Ectodermal cell (in vitro differentiated cells): ENCODE measurements at regions not wholly inside any gene's neighbourhood (a gene's known extent, or its start where the extent isn't known, plus 50 kb on each side); places are given as distances from the start of the nearest gene placed in this dataset.
"Not testable (repeated sequence)": the region's sequence is repeated elsewhere in the genome, so short reads cannot be mapped to it uniquely, and the experiment has no call there.

Experiments
- H3K27ac ChIP-seq: 2 replicates; pipeline ENCODE4 v1.7.0; 2013; ENCODE audit warnings: mild to moderate bottlenecking, low read depth, low read length; ENCODE audit not compliant: insufficient read depth, poor library complexity, severe bottlenecking
- H3K27me3 ChIP-seq: 2 replicates; pipeline ENCODE4 v1.7.0; 2013; ENCODE audit warnings: mild to moderate bottlenecking, low read length; ENCODE audit not compliant: insufficient read depth, control insufficient read depth, poor library complexity, severe bottlenecking
- H3K36me3 ChIP-seq: one replicate; pipeline ENCODE4 v1.7.0; 2013; ENCODE audit warnings: low read length; ENCODE audit not compliant: control insufficient read depth, insufficient read depth
- H3K4me1 ChIP-seq: one replicate; pipeline ENCODE4 v1.7.0; 2013; ENCODE audit warnings: low read length; ENCODE audit not compliant: control insufficient read depth, insufficient read depth
- H3K4me3 ChIP-seq: 2 replicates; pipeline ENCODE4 v1.7.0; 2013; ENCODE audit warnings: low read depth, low read length, control low read depth; ENCODE audit not compliant: insufficient read depth
- H3K9me3 ChIP-seq: 2 replicates; pipeline ENCODE4 v1.7.0; 2013; ENCODE audit warnings: mild to moderate bottlenecking, low read length, moderate library complexity; ENCODE audit not compliant: control insufficient read depth
- WGBS, 2 experiments: methylation state at CpG; one replicate each; pipeline ENCODE4 v1.1.7; 2013; ENCODE audit warnings: missing lambda C conversion rate in 2 of 2; 5-methylcytosine and 5-hydroxymethylcytosine counted together

DNA sequence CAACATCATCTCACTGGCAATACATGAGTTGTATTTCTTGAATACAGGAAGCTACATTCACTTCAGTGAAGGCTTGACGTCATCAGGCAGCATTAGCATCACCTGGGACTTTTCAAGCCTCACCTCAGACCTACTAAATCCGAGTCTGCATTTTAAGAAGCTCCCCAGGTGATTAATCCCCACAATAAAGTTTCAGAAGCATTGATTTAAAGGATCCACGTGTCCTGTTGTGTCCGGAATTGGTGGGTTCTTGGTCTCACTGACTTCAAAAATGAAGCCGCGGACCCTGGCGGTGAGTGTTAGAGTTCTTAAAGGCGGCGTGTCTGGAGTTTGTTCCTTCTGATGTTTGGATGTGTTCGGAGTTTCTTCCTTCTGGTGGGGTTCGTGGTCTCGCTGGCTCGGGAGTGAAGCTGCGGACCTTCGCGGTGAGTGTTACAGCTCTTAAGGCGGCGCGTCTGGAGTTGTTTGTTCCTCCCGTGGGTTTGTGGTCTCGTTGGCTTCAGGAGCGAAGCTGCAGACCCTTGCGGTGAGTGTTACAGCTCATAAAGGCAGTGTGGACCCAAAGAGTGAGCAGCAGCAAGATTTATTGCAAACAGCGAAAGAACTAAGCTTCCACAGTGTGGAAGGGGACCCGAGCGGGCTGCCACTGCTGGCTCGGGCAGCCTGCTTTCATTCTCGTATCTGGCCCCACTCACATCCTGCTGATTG lies 121.3 kb upstream of the ANKH start:
- H3K4me1 ChIP-seq, H3K9me3 ChIP-seq, H3K27ac ChIP-seq, H3K27me3 ChIP-seq, H3K36me3 ChIP-seq, H3K4me3 ChIP-seq: not testable (repeated sequence)
- WGBS, 2 experiments: 92 to 94% methylated on average over 28 of the region's 28 CpGs

DNA sequence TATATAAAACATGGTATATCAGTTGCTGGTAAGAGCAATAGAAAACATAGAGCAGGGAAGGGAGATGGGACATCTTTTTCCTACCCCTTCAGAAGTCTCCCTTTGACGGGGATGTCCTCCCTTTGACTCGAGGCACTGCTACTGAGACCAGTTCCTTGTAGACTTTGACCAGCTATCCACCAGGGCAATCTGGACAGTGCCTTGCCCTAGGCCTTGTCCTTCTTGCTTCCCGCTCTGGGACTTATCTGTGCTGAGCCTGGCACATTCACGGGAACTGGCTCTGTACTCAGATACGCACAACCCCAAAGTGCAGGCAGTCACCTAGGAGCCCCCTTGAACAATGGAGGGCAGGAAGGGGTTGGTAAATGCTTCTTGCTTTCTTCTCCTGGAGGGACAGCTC lies 116.6 kb upstream of the ANKH start:
- no peak overlapping the region for H3K27ac ChIP-seq
- no peaks in the 10 kb centered on the region for H3K9me3 ChIP-seq
- H3K27me3 ChIP-seq: no peaks in the 10 kb centered on the region
- 94 to 97% methylated on average over 5 of the region's 5 CpGs for WGBS, 2 experiments
- no peak overlapping the region for H3K4me3 ChIP-seq
- no peaks in the 10 kb centered on the region for H3K4me1 ChIP-seq
- H3K36me3 ChIP-seq: no peaks in the 10 kb centered on the region

DNA sequence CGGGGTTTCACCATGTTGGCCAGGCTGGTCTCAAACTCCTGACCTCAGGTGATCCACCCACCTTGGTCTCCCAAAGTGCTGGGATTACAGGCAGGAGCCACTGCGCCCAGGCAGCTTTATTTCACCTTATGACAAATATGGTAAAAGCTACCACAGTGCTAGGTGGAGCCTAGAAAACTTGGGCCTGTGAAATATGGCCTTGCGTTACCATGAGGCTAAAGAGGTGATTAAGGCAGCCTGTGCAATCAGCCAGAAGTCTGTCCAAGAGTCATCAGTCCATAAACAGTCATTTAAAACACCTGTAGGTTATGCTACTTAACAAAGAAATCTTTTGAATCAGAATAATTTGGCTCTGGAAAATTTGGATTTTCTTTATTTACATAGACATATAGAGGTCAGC lies 114.8 kb upstream of the ANKH start:
- no peaks in the 10 kb centered on the region for H3K4me1 ChIP-seq
- no peaks in the 10 kb centered on the region for H3K36me3 ChIP-seq
- no peaks in the 10 kb centered on the region for H3K9me3 ChIP-seq
- H3K4me3 ChIP-seq: no peak overlapping the region
- 92% methylated on average over 3 of the region's 3 CpGs for WGBS, 2 experiments
- no peak overlapping the region for H3K27ac ChIP-seq
- H3K27me3 ChIP-seq: no peaks in the 10 kb centered on the region

DNA sequence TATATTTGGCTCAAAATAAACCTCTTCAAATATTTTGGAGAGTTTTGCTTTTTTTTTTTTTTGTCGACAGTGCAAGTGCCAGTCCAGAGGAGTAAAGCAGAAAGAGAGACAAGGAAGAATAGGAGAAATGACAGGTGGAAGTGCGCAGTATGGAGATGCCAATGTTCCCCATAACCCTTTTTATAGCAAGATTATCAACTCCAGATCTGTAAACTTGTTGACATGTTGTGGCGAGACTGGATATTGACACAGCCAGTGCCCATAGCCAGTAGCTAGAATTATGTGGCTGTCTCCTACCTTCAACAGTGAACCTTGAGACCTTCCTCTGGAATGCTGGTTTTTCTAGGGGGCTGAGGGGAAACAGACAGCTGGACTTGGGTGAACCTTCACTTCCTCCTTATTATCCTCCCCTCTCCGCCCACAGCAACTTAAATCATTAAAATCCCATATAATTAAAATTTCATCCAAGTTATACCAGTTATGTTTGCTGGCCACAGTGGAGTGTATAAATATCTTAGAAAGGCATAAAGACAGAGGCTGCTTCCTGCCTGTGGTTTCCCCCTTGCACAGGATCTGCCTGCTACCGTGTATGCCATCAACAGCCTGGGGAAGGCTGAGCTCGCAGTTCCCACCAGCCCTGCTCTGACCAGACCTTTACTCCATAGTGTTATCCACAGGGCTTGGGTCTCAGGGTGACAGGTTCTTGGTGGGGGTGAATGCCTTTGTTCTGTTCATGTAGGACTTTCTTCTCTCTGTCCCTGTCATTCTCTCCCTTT lies 112.3 kb upstream of the ANKH start:
- 91 to 94% methylated on average over 5 of the region's 6 CpGs for WGBS, 2 experiments
- no peaks in the 10 kb centered on the region for H3K27me3 ChIP-seq
- no peaks in the 10 kb centered on the region for H3K36me3 ChIP-seq
- H3K27ac ChIP-seq: no peak overlapping the region
- H3K4me1 ChIP-seq: no peaks in the 10 kb centered on the region
- H3K4me3 ChIP-seq: no peak overlapping the region
- no peaks in the 10 kb centered on the region for H3K9me3 ChIP-seq

DNA sequence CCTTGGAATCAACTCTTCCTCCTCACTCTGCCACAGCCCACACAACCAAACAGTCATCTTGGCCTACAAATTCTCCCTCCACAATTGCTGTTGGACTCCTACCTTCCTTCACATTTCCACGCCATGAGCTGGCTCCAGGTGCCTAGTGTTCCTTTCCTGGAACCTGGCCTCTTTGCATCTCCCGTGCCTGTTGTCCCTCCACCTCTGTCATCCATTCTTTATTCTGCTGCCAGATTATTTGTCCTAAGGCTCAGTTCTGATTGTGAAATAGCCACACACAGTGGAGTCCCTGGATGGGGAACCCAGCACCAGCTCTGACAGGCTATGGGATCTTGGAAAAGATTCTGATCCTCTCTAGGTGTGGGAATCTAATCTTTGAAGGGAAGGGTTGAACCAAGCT lies 109.1 kb upstream of the ANKH start:
- 91 to 95% methylated on average over 2 of the region's 2 CpGs for WGBS, 2 experiments
- H3K27ac ChIP-seq: no peak overlapping the region
- H3K27me3 ChIP-seq: no peaks in the 10 kb centered on the region
- no peaks in the 10 kb centered on the region for H3K36me3 ChIP-seq
- H3K9me3 ChIP-seq: no peaks in the 10 kb centered on the region
- H3K4me3 ChIP-seq: no peak overlapping the region
- H3K4me1 ChIP-seq: no peaks in the 10 kb centered on the region

DNA sequence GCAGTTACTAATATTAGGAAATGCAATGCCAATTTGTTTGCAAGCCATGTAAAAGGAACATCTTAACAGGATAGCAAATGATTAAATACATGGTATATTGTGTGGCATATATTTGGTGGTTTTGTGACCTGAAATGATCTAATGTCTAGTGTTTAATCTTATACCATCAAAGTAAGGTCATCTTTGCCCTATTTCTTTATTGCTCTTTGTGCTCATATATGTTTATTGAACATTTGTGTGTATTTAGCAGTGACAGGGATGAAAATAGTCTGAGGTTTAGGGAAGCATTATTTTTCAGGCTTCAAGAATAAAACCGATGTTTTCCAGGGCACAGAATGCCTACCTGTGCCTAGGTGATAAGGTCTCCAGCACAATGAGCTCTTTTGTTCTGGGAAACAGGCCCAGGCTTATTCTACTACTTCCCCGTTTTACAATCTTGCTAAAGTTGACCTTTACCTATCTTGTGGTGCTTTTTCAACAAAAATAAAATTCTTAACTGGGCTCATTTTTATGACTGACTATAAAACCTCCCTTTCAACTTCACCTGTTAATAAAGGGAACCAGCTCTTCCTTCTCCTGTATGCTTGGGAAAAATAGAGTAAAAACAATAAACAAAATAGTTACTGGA lies 105.6 kb upstream of the ANKH start:
- Histone ChIP-seq H3K27ac (no peak overlapping the region), H3K36me3 (no peaks in the 10 kb centered on the region), H3K27me3 (no peaks in the 10 kb centered on the region), H3K4me3 (no peak overlapping the region), H3K4me1 (no peaks in the 10 kb centered on the region), H3K9me3 (no peaks in the 10 kb centered on the region)
- WGBS, 2 experiments: 87 to 90% methylated on average over 2 of the region's 2 CpGs

DNA sequence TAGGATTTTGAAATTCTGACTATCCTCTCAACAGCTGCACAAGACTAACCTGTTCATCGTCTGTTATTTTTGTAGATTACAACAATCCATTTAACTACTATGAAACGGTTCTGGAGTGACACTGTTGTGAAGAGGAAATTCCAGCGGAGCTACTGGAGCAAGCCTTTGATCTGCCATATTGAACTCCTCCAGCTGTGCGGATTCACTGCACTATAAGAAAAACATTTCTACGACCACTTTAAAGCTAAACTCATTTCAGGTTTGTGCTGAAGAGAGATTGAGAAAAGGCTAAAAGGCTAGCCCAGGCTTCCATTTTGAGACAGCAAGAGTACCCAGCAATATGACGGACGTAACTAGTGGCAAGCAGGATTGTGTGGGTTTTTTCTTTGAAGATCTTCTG lies 104.9 kb upstream of the ANKH start:
- H3K36me3 ChIP-seq: no peaks in the 10 kb centered on the region
- H3K27ac ChIP-seq: no peak overlapping the region
- H3K4me1 ChIP-seq: no peaks in the 10 kb centered on the region
- no peak overlapping the region for H3K4me3 ChIP-seq
- no peaks in the 10 kb centered on the region for H3K27me3 ChIP-seq
- 93 to 94% methylated on average over 7 of the region's 7 CpGs for WGBS, 2 experiments
- H3K9me3 ChIP-seq: no peaks in the 10 kb centered on the region

DNA sequence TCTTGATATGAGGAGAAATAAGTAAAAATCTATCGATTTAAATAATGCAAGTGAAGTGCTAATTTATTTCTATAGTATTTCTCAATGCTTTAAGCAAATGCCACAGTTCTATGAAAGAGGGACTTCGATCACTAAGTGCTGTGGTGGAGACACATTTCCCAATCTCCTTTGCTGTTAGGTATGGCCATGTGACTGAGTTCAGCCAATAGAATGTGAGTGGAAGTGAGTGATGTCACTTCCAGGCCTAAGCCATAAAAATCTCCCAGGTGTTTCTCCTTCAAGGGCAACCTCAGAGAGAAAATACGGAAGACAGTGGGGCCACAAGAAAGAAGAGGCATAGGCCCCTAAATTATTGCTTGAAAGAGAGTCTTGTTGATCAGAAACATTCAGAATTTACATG lies 100.3 kb upstream of the ANKH start:
- no peak overlapping the region for H3K4me3 ChIP-seq
- 90 to 97% methylated on average over 2 to 3 of the region's 3 CpGs for WGBS, 2 experiments

DNA sequence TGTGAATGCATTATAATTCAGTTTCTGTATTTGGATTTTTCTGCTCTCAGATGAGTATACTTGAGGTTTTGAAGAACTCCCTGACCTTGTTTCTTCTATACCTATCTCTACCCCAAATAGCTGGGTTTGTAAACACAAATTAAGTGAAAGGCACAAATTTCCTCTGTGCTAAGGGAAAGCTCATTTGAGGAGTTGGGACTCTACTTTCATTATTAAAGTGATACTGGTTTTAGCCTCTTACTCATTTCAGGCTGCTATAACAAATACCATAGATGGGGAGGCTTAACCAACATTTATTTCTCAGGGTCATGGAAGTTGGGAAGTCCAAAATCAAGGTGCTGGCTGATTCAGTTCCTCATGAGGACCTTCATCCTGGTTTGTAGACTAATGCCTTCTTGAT lies 97.2 kb upstream of the ANKH start:
- no peaks in the 10 kb centered on the region for H3K36me3 ChIP-seq
- H3K27me3 ChIP-seq: no peaks in the 10 kb centered on the region
- H3K9me3 ChIP-seq: no peaks in the 10 kb centered on the region
- no peaks in the 10 kb centered on the region for H3K4me1 ChIP-seq
- H3K4me3 ChIP-seq: no peak overlapping the region
- H3K27ac ChIP-seq: no peak overlapping the region

More for the DNA sequence above, 100.3 kb upstream of the ANKH start:
- H3K4me1 ChIP-seq: no peaks in the 10 kb centered on the region
- no peak overlapping the region for H3K27ac ChIP-seq
- no peaks in the 10 kb centered on the region for H3K9me3 ChIP-seq
- H3K36me3 ChIP-seq: no peaks in the 10 kb centered on the region
- H3K27me3 ChIP-seq: no peaks in the 10 kb centered on the region

DNA sequence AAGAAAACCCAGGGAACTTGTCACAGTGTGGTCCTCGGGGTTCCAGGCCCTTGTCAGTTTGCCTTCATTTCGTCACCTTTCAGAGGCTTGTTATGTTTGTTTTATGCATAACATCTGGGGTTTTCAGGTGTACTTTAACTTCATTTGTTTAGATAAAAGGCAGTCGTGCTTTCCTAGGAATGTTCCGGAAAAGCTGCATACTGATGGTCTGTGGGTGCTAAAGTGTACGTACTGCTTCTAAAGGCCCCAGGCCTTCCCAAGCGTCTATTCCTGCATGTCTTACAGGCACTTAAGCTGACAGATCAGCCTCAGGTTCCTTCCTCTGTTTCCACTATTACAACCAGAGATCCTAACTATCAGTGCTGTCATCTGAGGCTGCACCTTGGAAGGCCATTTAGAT lies 95.6 kb upstream of the ANKH start:
- no peak overlapping the region for H3K4me3 ChIP-seq
- H3K27ac ChIP-seq: no peak overlapping the region
- H3K27me3 ChIP-seq: no peaks in the 10 kb centered on the region
- no peaks in the 10 kb centered on the region for H3K4me1 ChIP-seq
- no peaks in the 10 kb centered on the region for H3K36me3 ChIP-seq
- no peaks in the 10 kb centered on the region for H3K9me3 ChIP-seq
- 93 to 96% methylated on average over 6 of the region's 6 CpGs for WGBS, 2 experiments
